ENCODE measurements at regions not wholly inside any gene's neighbourhood (a gene's known extent, or its start where the extent isn't known, plus 50 kb on each side); places are given as distances from the start of the nearest gene placed in this dataset.

DNA sequence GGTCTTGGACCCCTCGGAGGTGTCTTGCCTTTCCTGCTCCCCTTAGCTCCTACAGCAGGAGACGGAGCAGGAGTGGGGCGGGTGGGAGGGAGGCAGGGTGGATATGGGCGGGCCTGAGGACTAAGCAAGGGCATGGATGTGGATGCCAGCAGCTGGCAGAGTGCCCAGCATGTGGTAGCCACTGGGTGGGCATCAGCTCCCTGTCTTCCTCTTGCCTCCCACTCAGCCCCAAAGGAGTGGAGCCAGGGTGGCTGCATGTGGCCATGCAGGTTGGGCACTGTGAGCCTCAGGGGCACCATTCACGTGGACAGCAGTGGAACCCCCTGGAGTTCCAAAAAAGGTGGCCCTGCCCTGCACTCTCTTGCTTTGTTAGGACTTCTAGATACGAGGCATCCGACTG is 90.1 kb upstream of the TBCA start:
- Histone ChIP-seq H3K9ac (ENCODE audit: low read length in 3 of 3) (no peak overlapping the region), H3K4me3 (ENCODE audit: low read length in 3 of 3) (no peak overlapping the region), H3K36me3 (ENCODE audit: control insufficient read depth in 2 of 3, insufficient read depth in 3 of 3, low read length in 3 of 3) (no peaks in the 10 kb centered on the region), H3K27me3 (ENCODE audit: control insufficient read depth, insufficient read depth, low read length) (no peaks in the 10 kb centered on the region), H3K4me1 (ENCODE audit: control insufficient read depth in 2 of 3, insufficient read depth in 2 of 3, low read depth in 1 of 3, low read length in 3 of 3) (no peaks in the 10 kb centered on the region), H3K9me3 (ENCODE audit: control insufficient read depth in 2 of 3, insufficient read depth in 1 of 3, low read length in 3 of 3) (no peaks in the 10 kb centered on the region), H3K27ac (ENCODE audit: low read depth in 2 of 2, low read length in 2 of 2) (no peak overlapping the region)
- intact Hi-C loops (cut with DNase I): no loop called here
- TF ChIP-seq, protein P1, sequence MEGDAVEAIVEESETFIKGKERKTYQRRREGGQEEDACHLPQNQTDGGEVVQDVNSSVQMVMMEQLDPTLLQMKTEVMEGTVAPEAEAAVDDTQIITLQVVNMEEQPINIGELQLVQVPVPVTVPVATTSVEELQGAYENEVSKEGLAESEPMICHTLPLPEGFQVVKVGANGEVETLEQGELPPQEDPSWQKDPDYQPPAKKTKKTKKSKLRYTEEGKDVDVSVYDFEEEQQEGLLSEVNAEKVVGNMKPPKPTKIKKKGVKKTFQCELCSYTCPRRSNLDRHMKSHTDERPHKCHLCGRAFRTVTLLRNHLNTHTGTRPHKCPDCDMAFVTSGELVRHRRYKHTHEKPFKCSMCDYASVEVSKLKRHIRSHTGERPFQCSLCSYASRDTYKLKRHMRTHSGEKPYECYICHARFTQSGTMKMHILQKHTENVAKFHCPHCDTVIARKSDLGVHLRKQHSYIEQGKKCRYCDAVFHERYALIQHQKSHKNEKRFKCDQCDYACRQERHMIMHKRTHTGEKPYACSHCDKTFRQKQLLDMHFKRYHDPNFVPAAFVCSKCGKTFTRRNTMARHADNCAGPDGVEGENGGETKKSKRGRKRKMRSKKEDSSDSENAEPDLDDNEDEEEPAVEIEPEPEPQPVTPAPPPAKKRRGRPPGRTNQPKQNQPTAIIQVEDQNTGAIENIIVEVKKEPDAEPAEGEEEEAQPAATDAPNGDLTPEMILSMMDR (IDR thresholded peaks at IDR 0.05; ENCODE audit: borderline replicate concordance, extremely low read depth, insufficient read depth): no peak
- no peak for DNase-seq
- no peak for FAIRE-seq

DNA sequence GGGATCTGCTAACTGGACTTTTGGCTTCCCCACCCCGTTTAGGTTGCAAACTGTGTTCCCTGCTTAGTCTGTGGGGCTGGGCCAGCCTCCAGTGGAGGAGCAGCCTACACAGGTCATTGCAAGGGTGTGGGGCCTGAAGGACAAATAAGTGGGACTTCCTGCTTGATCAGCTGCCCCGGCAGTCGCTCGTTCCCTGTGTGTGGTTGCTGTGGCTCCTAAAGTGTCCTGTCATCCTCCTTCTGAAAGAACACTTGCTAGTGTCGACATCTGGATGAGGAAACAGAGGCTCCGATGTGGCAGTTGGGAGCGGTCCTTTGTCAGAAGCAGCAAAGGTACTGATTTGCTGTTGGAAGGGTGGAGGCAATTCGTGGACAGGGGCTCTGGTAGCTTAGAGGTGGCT is 88.9 kb upstream of the TBCA start:
- no peak overlapping the region for H3K9ac ChIP-seq (ENCODE audit: low read length in 3 of 3)
- DNase-seq: no peak
- H3K4me3 ChIP-seq (ENCODE audit: low read length in 3 of 3): no peak overlapping the region
- H3K27me3 ChIP-seq (ENCODE audit: control insufficient read depth, insufficient read depth, low read length): no peaks in the 10 kb centered on the region
- no peaks in the 10 kb centered on the region for H3K36me3 ChIP-seq (ENCODE audit: control insufficient read depth in 2 of 3, insufficient read depth in 3 of 3, low read length in 3 of 3)
- no peaks in the 10 kb centered on the region for H3K9me3 ChIP-seq (ENCODE audit: control insufficient read depth in 2 of 3, insufficient read depth in 1 of 3, low read length in 3 of 3)
- intact Hi-C loops (cut with DNase I): no loop called here
- TF ChIP-seq, protein P1 (IDR thresholded peaks at IDR 0.05; ENCODE audit: borderline replicate concordance, extremely low read depth, insufficient read depth): no peak
- H3K27ac ChIP-seq (ENCODE audit: low read depth in 2 of 2, low read length in 2 of 2): no peak overlapping the region
- no peaks in the 10 kb centered on the region for H3K4me1 ChIP-seq (ENCODE audit: control insufficient read depth in 2 of 3, insufficient read depth in 2 of 3, low read depth in 1 of 3, low read length in 3 of 3)
- FAIRE-seq: no peak

DNA sequence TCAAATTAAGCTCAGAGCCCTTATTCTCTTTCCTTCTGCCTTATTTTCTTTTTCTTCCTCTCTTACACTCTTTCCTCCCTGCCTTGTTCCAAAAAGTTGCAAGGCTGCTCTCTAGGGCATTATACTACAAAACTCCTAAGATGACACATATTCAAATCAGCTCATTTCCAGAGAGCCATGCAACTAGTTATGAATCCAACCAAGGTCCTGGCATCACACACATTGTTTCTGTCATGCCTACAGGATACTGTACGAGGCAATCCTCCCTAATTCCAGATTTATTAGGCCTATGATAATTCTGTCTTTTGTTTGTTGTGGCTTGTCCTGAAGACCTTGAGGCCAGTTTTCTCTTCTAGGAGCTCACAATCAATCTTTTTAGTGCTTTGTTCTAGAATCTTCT is 87.0 kb upstream of the TBCA start:
- Histone ChIP-seq H3K36me3 (ENCODE audit: control insufficient read depth in 2 of 3, insufficient read depth in 3 of 3, low read length in 3 of 3) (no peaks in the 10 kb centered on the region), H3K9me3 (ENCODE audit: control insufficient read depth in 2 of 3, insufficient read depth in 1 of 3, low read length in 3 of 3) (no peaks in the 10 kb centered on the region), H3K27me3 (ENCODE audit: control insufficient read depth, insufficient read depth, low read length) (no peaks in the 10 kb centered on the region), H3K9ac (ENCODE audit: low read length in 3 of 3) (no peak overlapping the region), H3K27ac (ENCODE audit: low read depth in 2 of 2, low read length in 2 of 2) (no peak overlapping the region), H3K4me1 (ENCODE audit: control insufficient read depth in 2 of 3, insufficient read depth in 2 of 3, low read depth in 1 of 3, low read length in 3 of 3) (no peaks in the 10 kb centered on the region), H3K4me3 (ENCODE audit: low read length in 3 of 3) (no peak overlapping the region)
- FAIRE-seq: no peak
- intact Hi-C loops (cut with DNase I): no loop called here
- TF ChIP-seq, protein P1 (IDR thresholded peaks at IDR 0.05; ENCODE audit: borderline replicate concordance, extremely low read depth, insufficient read depth): no peak
- DNase-seq: no peak

DNA sequence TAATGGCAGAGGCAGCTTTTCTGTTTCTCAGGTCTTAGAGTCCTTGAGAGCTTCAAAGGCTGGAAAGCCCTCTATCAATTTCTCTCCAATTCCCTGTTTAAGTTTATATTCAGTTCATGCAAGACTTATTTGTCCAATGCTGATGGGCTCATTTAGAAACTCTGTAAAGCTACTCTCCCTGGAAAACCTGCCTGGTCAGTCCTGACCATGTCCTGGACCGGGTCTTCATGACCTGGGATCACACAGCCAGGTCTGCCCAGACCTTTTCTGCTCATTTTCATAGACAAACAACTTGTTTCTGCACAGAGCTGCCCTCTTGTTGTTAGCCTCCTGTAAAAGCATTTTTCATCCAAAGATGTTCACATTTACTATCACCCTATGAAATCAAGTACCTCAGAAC is 85.4 kb upstream of the TBCA start:
- TF ChIP-seq, protein P1 (IDR thresholded peaks at IDR 0.05; ENCODE audit: borderline replicate concordance, extremely low read depth, insufficient read depth): no peak
- intact Hi-C loops (cut with DNase I): no loop called here
- H3K36me3 ChIP-seq (ENCODE audit: control insufficient read depth in 2 of 3, insufficient read depth in 3 of 3, low read length in 3 of 3): no peaks in the 10 kb centered on the region
- H3K27ac ChIP-seq (ENCODE audit: low read depth in 2 of 2, low read length in 2 of 2): no peak overlapping the region
- no peak overlapping the region for H3K4me3 ChIP-seq (ENCODE audit: low read length in 3 of 3)
- H3K9ac ChIP-seq (ENCODE audit: low read length in 3 of 3): no peak overlapping the region
- no peaks in the 10 kb centered on the region for H3K27me3 ChIP-seq (ENCODE audit: control insufficient read depth, insufficient read depth, low read length)
- no peaks in the 10 kb centered on the region for H3K9me3 ChIP-seq (ENCODE audit: control insufficient read depth in 2 of 3, insufficient read depth in 1 of 3, low read length in 3 of 3)
- no peak for DNase-seq
- FAIRE-seq: no peak
- no peaks in the 10 kb centered on the region for H3K4me1 ChIP-seq (ENCODE audit: control insufficient read depth in 2 of 3, insufficient read depth in 2 of 3, low read depth in 1 of 3, low read length in 3 of 3)

Measured in kidney (tissue), 13 donors.